GM21423 (cell line): ENCODE measurements at regions not wholly inside any gene's neighbourhood (a gene's known extent, or its start where the extent isn't known, plus 50 kb on each side); places are given as distances from the start of the nearest gene placed in this dataset.
"Not testable (repeated sequence)": the region's sequence is repeated elsewhere in the genome, so short reads cannot be mapped to it uniquely, and the experiment has no call there.

Source experiments
- ATAC-seq: cut with Tn5 transposase; IDR thresholded peaks from one replicate; pipeline ENCODE4 v1.9.1; 2021; ENCODE audit warnings: mild to moderate bottlenecking, moderate library complexity; ENCODE audit not compliant: unreplicated experiment

DNA sequence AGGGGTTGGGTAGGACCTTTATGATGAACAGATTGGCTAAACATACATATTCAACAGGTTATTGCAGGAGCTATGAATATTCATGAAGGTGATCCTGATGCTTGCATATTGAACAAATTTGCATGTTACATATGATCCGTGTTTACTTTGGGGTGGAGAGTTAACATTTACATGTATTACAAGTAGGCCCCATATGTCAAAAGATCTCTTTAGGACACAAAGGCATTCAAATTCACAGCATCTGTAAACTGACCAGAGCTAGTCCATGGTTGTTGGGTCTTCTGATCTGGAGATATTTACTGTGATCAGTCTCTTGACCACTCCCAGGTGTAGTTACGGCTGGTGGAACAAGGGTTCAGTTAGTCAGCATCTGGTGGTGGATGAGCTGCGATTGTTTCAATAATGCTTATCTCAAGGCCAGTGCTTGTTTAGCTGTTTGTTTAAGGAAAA is 80.4 kb downstream of the PMAIP1 start:
- ATAC-seq, result no peak

DNA sequence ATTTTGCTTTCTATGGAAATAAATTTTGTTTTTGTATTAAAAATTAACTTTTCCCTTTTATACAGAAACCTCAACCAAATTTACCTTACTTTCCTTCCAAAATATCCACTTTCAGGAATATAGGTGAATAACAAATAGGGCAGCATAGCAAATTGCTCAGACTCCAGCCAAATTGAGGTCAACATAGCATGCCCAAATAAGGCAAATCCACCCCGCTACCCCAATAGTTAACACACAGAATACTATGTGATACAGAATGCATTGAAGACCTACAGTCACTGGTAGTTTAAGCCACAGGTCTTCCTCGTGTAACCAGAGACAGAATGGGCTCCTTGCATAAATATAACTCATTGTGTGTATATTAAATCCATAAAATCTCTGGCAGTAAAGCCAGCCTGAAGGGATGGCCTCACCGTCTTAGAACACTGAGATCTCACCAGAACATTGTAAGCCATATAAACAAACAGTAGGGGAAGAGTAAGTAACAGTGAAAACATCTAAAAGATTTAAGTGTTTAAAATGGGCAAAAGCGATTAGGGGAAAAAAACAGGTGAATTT is 72.2 kb downstream of the PMAIP1 start:
- ATAC-seq, result no peak

DNA sequence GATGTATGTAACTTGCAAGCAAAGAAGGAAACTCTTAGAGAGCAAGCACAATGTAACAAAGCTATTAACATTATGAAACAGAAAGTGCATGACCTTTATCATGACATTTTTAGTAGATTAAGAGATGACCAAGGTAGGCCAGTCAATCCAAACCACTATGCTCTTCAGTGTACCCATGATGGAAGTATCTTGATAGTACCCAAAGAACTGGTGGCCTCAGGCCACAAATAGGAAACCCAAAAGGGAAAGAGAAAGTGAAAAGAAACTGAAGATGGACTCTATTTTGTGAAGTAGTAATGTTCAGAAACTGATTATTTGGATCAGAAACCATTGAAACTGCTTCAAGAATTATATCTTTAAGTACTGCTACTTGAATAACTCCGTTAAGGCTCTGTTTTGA is 71.3 kb downstream of the PMAIP1 start:
- ATAC-seq, result peak; percentile 73

DNA sequence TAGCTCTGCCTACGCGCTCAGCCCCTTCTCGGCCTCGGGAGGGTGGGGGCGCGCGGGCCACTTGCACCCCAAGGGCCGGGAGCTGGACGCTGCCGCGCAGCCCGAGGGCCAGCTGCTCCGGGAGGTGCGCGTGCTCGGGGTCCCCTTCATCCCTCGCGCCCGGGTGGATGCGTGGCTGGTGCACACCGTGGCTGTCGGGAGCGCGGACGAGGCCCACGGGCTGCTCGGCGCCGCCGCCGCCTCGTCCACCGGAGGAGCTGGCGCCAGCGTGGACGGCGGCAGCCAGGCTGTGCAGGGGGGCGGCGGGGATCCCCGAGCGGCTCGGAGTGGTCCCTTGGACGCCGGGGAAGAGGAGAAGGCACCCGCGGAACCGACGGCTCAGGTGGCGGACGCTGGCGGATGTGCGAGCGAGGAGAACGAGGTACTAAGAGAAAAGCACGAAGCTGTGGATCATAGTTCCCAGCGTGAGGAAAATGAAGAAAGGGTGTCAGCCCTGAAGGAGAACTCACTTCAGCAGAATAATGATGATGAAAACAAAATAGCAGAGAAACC is 69.8 kb downstream of the PMAIP1 start:
- not testable (repeated sequence) for ATAC-seq

DNA sequence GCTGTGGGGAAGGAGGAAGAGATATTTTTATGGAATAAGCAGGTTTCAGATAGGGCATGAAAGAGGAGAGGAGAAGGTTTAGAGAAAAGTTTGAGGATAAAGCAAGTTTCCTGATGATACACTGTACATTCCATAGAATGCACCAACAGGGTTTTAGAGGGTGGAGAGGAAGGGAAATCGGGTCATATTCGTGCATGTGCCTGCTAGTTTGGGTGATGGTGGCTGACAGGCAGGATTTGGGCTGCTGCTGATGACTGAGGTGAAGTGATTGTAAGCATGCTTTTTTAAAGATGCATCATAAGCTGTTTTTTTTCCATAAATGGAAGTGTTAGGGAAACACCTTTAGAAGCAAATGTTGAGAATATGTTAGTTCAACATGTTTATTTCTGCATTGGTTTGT is 68.8 kb downstream of the PMAIP1 start:
- ATAC-seq, result no peak

DNA sequence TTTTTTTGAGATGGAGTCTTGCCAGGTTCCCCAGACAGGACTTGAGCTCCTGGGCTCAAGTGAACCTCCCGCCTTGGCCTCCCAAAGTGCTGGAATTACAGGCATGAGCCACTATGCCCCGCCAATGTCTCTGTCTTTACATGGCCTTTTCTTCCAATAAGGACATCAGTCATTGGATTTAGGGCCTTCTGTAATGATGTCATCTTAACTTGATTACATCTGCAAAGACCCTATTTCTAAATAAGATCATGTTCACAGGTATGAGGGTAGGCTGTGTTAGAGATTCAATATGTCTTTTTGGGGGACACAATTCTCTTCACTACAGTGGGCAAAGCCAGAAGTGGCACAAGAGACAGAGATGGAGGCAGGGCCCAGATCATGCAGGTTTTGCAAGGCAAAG is 68.1 kb downstream of the PMAIP1 start:
- ATAC-seq, result no peak

DNA sequence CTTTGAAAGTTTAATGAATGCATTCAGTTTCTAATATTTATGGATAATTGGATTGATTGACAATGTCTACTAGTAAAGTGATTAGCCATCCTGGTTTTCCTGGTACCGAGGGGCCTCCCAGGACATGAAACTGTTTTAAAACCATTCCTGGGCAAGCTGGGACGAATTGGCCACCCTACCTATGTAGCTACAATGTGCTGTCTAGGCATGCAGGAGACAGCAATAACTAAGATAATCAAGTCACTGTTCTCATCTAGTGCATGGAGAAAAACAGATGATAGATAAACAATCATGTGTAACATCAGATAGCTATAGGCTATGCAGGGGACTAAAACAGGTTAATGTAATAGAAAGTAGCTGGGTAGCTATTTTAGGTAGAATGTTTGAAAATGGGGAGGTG is 67.1 kb downstream of the PMAIP1 start:
- ATAC-seq, result no peak

DNA sequence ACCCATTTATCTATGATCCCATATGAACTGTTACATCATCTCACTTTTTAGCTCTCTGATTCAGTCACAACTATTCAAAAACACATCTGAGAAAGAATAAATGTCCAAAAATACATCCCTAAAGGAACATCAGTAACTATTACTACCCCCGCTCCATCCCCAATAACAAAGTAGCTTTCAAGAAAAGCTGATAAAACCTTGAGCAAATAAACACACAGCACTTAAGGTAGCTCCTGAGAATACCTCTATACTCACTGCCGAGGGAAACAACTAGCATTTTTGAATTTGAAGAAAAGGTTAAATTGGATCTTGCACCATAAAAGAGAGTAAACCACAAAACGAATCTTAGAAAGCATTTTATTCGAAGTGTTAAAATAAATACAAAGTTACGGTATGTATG is 63.4 kb downstream of the PMAIP1 start:
- ATAC-seq, result no peak

DNA sequence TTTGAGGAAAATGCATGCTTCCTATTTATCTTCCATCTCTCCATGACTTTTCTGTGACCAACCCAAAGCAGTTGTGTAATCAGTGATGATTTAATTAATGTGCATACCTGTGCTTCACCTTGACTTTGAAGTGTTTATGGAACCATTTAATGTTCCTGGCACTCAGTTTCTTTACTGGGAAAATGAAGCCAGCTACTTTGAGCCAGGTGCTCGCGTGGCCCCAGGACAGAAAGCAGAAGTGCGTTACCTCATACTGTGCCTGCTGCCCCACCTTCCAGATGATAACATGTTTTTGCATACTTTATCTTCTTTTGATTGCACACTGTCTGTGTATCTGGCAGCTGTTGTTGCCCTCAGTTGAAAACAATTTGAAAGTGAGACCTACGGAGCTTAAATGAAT is 61.3 kb downstream of the PMAIP1 start:
- peak; percentile 74 for ATAC-seq

DNA sequence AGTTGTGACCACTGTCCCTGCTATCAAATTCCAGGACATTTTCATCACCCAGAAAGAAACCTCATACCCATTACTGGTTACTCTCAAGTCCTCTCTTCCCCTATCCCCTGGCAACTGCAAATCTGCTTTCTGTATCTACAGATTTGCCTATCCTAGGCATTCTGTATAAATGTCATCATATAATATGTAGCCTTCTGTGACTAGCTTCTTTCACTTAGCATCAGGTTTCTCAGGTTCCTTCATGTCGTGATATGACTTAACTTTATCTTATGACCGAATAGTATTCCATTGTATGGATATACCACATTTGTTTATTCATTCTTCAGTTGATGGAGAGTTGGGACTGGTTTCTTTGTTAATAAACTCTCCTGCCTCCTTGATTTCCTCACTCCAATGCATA is 60.5 kb downstream of the PMAIP1 start:
- no peak for ATAC-seq

DNA sequence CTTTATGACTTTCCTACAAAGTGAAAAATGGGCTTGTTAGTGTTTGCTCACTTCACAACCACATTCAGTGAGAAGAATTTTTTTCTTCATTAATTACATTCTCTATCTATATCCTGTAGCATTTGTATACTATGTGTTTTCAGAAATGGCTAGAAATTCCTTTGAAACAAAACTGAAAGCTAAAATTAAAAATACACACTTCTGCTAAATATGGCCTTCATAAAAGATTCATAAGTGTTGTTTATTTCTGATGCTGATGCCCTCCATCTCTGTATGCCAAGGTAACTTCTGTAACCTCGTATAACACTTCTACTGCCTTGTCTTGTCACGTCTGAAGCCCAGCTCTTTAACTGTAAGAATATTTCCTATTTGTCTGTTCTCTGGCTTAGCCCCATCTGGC is 59.8 kb downstream of the PMAIP1 start:
- ATAC-seq, result no peak

DNA sequence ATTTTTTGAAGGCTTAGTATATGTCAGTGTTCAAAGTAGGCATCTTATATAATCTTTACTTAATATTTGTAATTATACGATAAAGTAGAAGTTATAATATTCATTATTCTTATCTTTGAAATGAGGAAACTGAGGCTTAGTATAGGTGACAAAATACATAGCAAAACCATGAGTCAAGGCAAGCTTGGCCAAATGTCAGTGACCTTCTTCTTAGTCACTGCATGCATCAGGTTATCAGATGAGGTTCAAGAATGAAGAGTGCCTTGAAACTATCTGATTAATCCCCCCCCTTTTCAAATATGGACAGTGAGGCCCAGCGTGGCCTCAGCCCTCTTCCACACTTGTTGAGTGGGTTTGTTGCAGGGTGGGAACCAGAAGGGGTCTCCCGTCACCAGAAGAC is 59.3 kb downstream of the PMAIP1 start:
- no peak for ATAC-seq

DNA sequence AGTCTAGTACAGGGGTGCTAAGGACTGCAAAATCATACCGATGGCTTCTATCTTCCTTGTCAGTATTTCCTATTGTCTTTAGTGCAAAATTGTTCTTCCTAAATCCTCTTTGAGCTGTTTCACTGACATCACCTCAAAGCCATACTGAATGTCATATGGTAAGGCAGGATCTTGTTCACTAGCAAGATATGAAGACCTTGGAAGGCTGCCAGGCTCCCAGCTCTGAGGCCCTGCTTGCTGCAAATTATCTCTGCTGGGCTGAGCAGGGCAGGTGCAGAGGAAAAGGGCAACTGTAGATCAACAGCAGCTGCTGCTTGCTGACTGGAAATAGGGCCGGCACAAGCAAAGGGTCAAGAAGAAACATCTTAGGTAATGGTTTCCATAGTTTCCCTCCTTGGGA is 58.2 kb downstream of the PMAIP1 start:
- peak; percentile 42 for ATAC-seq

DNA sequence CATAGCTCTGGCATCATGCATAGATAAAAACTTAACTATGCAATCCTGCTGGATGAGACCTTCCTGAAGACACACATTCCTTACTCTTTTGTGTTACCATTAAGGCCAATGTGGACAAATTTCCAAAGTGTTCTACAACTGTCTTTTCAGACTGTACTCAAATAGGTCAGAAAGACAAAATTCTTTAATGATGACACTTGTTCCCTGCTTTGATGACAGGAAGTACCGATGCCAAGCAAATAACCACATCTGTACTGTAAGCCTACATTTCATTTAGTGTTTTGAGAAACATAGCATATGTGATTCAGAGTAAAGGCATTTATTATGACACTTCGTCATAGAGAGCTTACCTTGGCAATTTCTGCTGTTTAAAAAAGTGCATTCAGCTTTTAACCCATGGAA is 55.0 kb downstream of the PMAIP1 start:
- no peak for ATAC-seq

DNA sequence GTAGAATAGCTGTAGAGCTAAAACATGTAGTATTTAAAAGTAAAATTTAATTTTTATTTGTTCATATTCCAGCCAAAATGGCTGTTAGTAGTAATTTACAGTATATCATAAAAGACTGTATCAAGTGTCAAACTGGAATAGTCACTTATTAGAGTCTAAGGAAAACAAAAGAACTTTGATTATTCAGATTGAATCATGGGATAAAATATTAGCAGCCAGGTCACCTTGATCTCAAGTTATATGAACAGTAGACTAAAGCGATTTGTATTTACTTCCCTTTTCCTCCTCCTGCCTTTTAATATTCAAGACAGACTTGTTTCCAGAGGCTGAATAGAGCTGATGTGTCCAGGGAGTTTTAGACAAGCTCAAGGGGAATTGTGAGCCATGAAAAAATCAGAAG is 54.4 kb downstream of the PMAIP1 start:
- ATAC-seq, result no peak
